ENCODE measurements at regions not wholly inside any gene's neighbourhood (a gene's known extent, or its start where the extent isn't known, plus 50 kb on each side); places are given as distances from the start of the nearest gene placed in this dataset.
"Not testable (repeated sequence)": the region's sequence is repeated elsewhere in the genome, so short reads cannot be mapped to it uniquely, and the experiment has no call there.

DNA sequence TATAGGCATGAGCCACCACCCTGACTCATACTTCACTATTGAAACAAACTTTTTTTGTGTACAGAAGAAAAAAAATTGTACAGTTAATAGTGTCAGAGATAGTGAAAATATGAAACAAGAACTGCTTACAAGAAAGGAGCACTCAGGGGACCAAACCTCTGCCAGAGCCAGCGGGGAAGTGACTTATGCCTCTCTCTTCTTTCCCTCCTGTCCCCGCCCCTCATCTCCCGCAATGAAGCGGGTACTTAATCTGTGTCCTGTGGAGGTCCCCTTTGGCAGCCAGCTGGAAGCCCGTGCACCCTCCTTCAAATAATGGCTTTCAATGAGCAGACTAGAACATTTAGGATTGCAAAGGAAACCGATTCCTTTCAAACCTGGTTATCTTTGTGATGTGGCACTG lies 51.5 kb downstream of the PPIAL4A start:
- FAIRE-seq: not testable (repeated sequence)

- not testable (repeated sequence) for FAIRE-seq
Observed at GRCh38 chr1:120941836-120942217, 52.3 kb downstream of the PPIAL4A start.

DNA sequence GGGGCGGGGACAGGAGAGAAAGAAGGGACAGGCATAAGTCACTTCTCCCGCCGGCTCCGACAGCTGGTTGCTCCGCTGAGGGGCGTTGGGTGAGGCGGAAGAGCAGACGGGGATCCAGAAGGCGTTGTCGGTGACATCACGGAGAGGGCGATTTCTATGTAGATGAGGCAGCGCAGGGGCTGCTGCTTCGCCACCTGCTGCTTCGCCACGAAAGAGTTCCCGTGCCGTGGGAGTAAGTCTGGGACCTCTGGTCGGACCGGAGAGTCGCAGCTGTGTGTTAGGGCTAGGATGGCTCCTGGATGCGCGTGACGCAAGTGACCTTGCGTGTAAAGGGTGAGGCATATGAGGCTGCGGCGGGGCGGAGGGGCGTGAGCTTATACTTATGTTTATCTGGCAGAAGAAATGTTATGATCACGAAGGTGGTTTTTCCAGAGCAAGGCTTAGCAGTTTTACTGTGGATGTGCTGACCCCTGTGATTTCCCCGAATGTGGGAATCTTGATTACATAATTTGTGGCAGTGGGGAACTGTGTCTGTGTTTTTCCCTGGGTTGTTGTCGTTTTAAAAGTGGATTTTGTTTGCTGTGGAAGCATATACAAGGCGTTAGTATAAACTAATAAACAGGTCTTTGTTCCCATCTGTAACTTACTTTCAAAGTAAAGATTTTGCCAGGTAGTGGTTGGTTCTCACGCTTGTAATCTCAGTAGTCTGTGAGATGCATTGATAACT lies 52.8 kb downstream of the PPIAL4A start:
- not testable (repeated sequence) for FAIRE-seq

- not testable (repeated sequence) for FAIRE-seq
Observed at GRCh38 chr1:120942945-120943319, 53.4 kb downstream of the PPIAL4A start.

GRCh38 chr1:120944691-120945090 lies 55.1 kb downstream of the PPIAL4A start:
- not testable (repeated sequence) for FAIRE-seq

GRCh38 chr1:120945122-120945521 lies 55.6 kb downstream of the PPIAL4A start:
- not testable (repeated sequence) for FAIRE-seq

DNA sequence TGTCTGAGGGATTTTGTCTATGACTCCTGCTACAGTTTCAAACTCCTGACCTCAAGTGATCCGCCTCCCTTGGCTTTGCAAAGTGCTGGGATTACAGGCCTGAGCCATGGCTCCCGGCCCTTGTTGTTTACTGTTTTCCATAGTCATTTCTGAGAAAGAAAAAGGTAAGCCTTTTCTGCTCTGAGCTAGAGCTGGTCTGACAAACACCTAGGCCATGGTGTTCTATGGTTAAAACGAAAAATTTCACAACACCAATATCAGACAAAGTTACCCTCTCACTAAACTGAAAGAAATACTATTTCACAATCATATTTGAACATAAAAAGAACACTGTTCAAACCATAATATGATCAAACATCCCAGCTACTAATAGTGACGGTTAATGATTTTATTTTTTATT lies 57.5 kb downstream of the PPIAL4A start:
- not testable (repeated sequence) for FAIRE-seq

GRCh38 chr1:120949724-120950123 lies 60.2 kb downstream of the PPIAL4A start:
- not testable (repeated sequence) for FAIRE-seq

DNA sequence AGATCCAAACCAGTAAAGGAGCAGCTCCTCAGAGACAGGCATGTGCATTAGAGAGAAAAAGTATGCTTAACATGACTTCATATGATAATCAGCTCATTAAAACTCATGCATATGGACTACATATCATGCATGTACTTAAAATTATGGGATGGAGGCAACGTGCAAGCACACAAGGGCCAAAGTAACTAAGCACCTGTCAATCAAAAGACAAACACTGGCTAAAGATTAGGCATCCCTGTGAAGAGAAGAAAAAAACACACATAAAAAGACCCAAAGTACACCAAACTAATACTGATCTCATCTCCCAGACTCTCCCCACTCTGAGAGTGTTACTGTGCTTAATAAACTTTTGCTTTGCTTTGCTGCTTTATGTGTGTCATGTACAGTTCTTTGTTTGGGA lies 61.1 kb downstream of the PPIAL4A start:
- not testable (repeated sequence) for FAIRE-seq

- FAIRE-seq: not testable (repeated sequence)
Observed at GRCh38 chr1:120951100-120951499, 61.5 kb downstream of the PPIAL4A start.

DNA sequence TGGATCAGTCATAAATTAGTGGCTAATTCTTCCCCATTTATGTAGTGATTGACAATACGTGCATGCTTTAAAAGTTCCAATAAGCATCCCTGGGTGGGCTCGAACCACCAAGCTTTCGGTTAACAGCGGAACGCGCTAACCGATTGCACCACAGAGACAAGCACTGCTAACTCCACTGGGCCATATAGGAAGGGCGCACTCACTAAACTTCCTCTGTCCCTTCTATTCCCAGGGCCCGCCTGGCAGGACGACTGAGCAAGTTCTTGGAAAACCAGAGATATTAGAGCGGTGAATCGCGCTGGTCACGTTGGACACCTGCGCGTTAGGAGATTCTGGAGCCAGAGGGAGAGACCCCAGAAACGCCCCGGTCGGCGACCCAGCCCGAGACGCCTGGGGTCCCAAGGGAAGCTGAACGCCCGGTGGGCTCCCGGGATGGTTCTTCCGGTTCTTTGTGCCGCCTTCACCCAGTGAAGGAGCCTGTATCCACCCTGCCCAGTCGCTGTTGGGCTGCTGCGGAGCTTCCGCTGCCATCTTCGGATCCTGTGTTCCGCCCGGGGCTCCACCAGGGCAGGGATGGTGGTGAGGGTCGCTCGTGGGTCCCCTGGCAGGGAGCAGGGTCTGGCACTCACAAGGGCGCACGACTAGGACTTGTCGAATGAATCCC lies 62.8 kb downstream of the PPIAL4A start:
- FAIRE-seq: not testable (repeated sequence)

- FAIRE-seq: not testable (repeated sequence)
Observed at GRCh38 chr1:120952871-120953265, 63.3 kb downstream of the PPIAL4A start.

DNA sequence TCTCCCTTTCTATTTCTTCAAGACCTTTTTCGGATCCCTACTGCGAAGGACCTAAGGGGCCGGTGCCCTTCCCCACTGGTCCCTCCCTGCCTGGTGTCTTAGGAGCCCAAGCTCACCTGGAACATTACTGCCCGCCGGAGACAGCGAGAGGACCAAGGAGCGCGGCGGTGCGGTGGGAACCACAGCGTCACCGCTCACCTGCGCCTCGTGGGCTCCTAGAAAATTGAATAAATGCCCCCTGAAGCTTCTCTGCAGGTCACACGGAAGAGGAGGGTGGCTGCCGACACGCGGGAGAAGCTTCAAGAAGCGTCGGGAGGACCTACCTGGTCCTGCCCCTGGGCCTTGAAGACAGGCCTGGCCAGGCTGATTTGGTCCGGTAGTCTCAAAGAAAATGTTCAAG lies 65.2 kb downstream of the PPIAL4A start:
- FAIRE-seq: no peak

DNA sequence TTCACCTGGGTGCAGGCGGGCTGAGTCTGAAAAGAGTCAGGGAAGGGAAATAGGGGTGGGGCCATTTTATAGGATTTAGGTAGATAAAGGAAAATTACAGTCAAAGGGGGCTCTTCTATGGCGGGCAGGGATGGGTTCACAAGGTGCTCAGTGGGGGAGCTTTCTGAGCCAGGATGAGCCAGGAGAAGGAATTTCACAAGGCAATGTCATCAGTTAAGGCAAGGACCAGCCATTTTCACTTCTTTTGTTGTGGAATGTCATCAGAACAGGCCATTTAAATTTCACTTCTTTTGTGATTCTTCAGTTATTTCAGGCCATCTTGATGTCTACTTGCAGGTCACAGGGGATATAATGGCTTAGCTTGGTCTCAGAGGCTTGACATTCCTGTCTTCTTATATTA lies 66.4 kb downstream of the PPIAL4A start:
- FAIRE-seq: not testable (repeated sequence)

DNA sequence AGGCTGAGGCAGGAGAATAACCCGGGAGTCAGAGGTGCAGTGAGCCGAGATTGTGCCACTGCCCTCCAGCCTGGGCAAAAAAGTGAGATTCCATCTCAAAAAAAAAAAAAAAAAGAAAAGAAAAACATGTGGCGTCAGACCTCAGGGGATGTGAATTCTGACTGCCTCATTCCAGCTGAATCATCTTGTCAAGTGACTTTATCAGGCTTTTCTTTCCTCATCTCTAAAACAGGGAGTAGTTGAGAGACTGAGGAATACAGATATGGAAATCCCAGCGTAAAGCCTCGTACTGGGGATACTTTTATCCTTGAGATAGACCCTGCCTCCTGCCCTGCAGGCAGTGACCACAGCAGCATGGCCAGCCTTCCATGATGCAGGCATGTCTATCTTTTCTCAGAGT lies 76.4 kb downstream of the PPIAL4A start:
- FAIRE-seq: not testable (repeated sequence)

GRCh38 chr1:120972863-120973262 lies 83.3 kb downstream of the PPIAL4A start:
- not testable (repeated sequence) for FAIRE-seq

GRCh38 chr1:120973836-120974235 lies 84.3 kb downstream of the PPIAL4A start:
- FAIRE-seq: not testable (repeated sequence)

GRCh38 chr1:120977279-120977678 lies 87.7 kb downstream of the PPIAL4A start:
- not testable (repeated sequence) for FAIRE-seq

DNA sequence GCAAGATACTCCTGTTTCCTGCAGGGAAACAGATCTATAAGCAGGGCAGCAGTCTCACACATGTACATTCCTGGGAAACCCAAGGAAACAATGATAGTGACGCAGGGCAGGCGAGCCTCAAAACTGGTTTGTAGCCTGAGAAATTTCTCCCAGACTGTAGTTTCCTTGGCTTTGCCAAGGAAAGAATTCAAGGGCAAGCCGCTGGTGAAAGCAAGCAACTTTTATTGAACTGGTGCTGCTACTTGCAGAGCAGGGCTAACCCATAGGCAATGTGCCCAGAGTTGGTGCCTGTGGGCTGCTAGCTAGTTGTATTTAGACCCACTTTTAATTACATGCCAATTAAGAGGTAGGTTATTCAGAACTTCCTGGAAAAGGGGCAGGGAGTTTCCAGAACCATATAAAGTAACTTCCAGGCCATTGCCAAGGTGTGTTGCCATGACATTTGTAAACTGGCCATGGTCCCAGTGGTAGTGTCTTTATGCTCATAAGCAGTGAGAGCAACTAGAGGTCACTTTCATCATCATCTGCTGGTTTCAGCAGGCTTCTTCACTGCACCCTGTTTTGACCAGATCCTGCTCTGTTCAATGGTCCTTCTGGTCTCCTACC lies 92.0 kb downstream of the PPIAL4A start:
- not testable (repeated sequence) for FAIRE-seq

- not testable (repeated sequence) for FAIRE-seq
Observed at GRCh38 chr1:120994614-120995013, 105.0 kb downstream of the PPIAL4A start.

DNA sequence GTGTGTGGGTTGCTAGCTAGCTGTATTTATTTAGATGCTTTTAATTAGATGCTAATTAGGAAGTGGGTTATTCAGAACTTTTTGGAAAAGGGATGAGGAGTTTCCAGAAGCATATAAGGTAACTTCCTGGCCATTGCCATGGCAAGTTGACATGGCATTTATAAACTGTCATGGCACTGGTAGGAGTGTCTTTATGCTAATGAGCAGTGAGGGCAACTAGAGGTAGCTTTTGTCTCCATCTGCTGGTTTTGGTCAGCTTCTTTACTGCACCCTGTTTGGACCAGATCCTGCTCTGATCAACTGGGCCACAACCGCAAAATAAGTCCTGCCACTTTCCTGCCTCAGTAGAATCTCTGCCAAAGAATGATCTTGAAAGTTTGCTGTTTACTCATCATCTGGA lies 105.5 kb downstream of the PPIAL4A start:
- not testable (repeated sequence) for FAIRE-seq

GRCh38 chr1:121001090-121001726 lies 111.6 kb downstream of the PPIAL4A start:
- not testable (repeated sequence) for FAIRE-seq

- not testable (repeated sequence) for FAIRE-seq
Observed at GRCh38 chr1:121003230-121003629, 113.7 kb downstream of the PPIAL4A start.

Measured in islet of Langerhans (tissue), 1 donor.